Endothelial cell of hepatic sinusoid (primary cell): ENCODE measurements at regions not wholly inside any gene's neighbourhood (a gene's known extent, or its start where the extent isn't known, plus 50 kb on each side); places are given as distances from the start of the nearest gene placed in this dataset.
"Not testable (repeated sequence)": the region's sequence is repeated elsewhere in the genome, so short reads cannot be mapped to it uniquely, and the experiment has no call there.

Source experiments
- in situ Hi-C: cut with HindIII; loops from 2 replicates; pipeline ENCODE4 v1.10.0; 2017; ENCODE audit warnings: low sequenced_read_pairs

DNA sequence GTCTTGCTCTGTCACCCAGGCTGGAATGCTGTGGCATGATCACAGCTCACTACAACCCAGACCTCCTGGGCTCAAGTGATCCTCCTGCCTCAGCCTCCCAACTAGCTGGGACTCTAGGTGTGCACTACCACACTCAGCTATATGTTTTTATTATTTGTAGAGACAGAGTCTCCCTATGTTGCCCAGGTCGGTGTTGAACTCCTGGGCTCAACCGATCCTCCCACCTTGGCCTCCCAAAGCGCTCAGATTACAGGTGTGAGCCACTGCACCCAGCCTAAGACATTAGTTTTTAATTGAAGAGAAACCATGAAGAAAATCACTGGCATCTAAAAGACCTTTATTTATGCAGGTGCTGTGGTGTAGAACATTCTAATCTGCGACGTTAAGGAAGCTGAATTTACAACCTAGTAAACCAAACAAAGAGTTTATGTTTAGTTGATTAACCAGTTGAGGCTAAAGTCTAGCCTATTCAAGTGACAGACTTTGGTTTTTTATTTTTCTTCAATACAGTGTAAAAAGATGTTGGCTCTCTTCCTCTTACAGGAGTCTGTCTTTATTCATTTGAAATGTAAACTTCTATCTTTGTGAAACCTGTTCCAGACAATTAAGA lies 52.5 kb upstream of the NBL1 start:
- in situ Hi-C loops, result no loop called here

DNA sequence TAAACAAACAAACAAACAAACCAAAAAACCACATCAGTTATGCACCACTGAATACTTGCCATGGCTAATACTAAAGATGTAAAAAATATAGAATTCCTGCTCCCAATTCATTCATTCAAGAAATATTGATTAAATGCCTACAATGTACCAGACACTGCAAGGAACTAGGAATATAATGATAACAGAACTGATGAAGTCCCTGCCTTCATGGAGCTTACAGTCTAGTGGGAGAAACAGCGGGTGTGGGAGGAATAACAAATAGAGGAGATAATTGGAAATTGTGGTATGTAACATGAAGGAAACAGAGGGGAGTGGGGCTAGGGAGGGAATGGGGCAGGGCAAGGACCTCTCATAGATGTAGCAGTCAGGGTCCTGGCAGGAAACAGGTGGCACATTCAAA lies 58.6 kb upstream of the NBL1 start:
- in situ Hi-C loops, result no loop called here

DNA sequence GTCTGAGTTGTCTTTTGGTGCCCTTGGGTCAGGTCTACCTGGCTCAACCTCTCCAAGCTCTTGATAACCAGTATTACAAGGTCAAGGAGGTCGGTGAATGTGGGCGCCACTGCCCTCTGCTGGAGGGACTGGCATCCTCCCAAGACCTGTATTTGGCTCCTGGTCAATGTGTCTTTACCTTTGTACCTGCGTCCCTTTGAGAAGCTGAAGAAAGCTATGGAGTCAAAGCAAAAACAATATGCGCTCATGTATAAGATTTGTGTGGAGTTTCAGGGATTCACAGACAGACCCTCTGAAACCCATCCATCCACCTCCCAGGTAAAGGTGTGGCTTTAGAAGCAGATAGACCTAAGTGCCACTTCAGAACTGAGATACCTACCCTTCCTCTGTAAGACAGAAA lies 61.8 kb upstream of the NBL1 start:
- in situ Hi-C loops, result loop anchor here (5.0 kb wide), 3 partner anchors 45 to 175 kb away; no protein-coding TSS in a partner anchor

DNA sequence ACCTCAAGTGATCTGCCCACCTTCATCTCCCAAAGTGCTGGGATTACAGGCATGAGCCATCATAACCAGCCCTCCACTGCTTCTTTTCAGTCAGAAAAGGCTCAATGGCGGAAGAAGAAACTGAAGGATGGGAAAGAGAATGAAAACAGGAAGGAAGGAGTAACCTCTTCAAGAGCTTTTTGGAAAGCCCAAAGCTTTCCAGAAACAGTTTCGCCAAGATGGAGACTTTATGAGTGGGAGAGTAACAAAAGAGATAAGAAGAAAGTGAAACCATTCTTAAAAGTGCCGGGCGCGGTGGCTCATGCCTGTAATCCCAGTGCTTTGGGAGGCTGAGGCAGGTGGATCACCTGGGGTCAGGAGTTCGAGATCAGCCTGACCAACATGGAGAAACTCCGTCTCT lies 62.7 kb upstream of the NBL1 start:
- in situ Hi-C loops, result loop anchor here (5.0 kb wide), 3 partner anchors 46 to 174 kb away; no protein-coding TSS in a partner anchor

DNA sequence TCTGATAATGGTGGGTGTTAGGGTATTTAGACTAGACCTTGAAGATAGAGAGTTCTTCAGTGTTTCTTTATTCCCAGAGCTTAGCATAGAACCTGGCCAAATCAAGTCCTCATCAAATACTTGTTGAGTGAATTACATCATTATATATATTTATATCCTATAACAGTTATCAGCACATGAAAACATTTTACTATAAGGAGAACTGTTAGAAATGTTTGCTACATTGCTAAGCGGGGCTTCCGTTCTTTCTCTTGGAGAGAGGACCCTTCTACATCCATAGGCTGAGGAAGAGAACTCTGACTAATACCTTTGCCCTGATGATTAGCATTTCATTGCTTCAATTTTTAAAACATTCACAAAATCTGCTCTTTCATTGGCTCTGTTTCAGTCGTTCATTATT lies 66.5 kb upstream of the NBL1 start:
- in situ Hi-C loops, result loop anchor here (10.0 kb wide), 1 partner anchor 53 kb away; no protein-coding TSS in a partner anchor

- in situ Hi-C loops, result loop anchor here (10.0 kb wide), 1 partner anchor 52 kb away; no protein-coding TSS in a partner anchor
Observed at GRCh38 chr1:19577036-19577435, 67.1 kb upstream of the NBL1 start.

GRCh38 chr1:19569786-19570185 lies 74.3 kb upstream of the NBL1 start:
- in situ Hi-C loops, result loop anchor here (10.0 kb wide), 1 partner anchor 45 kb away; no protein-coding TSS in a partner anchor

DNA sequence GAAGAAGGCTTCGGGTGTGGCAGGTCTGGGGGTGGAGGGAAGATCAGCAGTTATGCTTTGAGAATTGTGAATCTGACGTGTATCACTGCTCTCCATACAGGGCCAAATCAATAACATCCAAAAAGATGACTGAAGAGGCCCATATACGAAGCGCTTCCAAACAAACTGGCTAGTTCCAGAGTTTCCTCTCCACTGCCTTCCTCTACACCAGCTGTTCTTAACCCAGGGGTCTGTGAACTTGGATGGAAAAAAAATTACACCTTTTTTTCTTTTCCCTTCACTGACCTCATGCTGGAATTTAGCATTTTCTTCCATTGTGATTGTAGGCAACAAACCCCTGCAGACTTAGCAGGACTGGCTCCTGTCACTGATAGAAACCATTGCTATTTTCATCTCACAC lies 77.1 kb upstream of the NBL1 start:
- in situ Hi-C loops, result no loop called here

DNA sequence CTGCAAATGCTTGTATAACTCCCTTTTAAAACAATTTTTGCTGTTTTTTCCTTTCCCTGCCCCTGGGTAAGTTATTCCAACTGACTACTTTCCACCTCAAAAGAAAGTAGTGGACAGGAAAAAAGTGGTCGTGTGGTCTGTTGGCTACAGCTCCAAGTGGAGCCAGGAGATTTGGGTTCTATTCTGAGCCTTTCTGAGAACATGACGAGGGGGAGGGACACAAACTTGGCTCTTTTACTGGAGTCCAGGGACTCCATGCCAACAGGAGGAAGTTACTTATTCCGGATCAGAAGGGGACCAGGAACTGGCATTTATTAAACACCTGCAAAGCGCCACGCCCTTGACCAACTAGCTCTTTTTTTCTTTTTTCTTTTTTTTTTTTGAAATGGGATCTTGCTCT lies 79.0 kb upstream of the CAPZB start:
- in situ Hi-C loops, result no loop called here

- in situ Hi-C loops, result no loop called here
Observed at GRCh38 chr1:19563324-19564097, 78.2 kb upstream of the CAPZB start.

GRCh38 chr1:19562847-19563246 lies 77.5 kb upstream of the CAPZB start:
- in situ Hi-C loops, result no loop called here

GRCh38 chr1:19560480-19560879 lies 75.1 kb upstream of the CAPZB start:
- in situ Hi-C loops, result no loop called here

DNA sequence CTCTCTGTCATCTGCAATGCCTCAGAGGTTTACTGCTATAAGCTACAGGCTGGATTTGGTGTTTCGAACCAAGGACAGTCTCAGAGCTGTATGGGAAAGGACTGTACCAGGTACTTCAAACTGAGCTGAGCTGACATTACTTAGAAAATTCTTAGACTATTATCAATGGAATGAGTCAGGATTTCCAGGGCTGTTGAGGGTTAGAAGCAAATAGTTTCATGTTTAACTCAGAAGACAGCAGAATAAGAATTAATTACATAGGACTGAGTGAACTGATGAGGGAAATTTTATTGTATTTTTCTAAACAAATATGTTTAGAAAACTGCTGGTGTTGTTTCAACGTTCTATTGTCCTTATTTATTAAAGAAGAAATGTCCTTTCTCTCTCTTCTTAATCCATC lies 74.3 kb upstream of the CAPZB start:
- in situ Hi-C loops, result no loop called here

DNA sequence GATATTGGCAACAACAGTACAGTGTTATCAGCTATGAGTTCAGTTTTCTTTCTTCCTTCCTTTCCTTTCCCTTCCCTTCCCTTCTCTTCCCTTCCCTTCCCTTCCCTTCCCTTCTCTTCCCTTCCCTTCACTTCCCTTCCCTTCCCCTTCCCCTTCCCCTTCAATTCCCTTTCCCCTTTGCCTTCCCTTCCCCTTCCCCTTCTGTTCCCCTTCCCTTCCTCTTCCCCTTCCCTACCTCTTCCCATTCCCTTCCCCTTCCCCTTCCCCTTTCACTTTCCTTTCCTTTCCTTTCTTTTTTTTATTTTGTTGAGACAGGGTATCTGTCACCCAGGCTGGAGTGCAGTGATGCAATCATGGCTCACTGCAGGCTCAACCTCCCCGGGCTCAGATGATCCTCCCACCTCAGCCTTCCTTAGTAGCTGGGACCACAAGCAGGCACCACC lies 72.3 kb upstream of the CAPZB start:
- in situ Hi-C loops, result no loop called here

- in situ Hi-C loops, result no loop called here
Observed at GRCh38 chr1:19554090-19554489, 68.8 kb upstream of the CAPZB start.

GRCh38 chr1:19552291-19553010 lies 67.1 kb upstream of the CAPZB start:
- in situ Hi-C loops, result no loop called here

GRCh38 chr1:19551837-19552236 lies 66.5 kb upstream of the CAPZB start:
- in situ Hi-C loops, result not testable (repeated sequence)

DNA sequence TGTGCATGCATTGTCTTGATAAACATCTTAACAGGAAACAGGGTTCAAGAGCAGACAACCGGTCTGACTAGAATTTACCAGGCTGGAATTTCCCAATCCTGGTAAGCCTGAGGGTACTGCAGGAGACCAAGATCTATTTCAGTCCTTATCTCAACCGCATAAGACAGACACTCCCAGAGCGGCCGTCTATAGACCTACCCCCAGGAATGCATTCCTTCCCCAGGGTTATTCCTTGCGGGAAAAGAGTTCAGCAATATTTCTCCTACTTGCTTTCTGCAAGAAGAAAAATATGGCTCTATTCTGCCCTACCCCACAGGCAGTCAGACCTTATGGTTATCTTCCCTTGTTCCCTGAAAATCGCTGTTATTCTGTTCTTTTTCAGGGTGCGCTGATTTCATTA lies 65.1 kb upstream of the CAPZB start:
- in situ Hi-C loops, result not testable (repeated sequence)

DNA sequence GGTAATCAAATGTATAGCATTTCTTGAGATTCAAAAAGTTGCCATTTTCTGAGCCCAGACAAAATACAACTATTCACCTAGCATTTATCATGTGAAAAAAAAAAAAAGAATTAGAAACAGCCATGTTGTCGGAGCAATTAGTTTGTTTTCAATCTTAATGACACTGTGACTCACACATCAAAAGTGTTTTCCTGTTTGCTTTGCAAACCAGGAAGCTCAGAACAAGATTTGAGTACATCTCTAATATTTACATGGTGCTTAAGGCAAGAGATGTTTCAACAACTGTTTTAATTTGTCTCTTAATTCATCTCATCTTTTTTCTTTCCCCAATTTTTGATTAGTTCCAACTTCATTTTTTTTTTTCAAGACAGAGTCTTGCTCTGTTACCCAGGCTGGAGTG lies 62.5 kb upstream of the CAPZB start:
- in situ Hi-C loops, result no loop called here

- in situ Hi-C loops, result no loop called here
Observed at GRCh38 chr1:19536519-19536918, 51.2 kb upstream of the CAPZB start.

DNA sequence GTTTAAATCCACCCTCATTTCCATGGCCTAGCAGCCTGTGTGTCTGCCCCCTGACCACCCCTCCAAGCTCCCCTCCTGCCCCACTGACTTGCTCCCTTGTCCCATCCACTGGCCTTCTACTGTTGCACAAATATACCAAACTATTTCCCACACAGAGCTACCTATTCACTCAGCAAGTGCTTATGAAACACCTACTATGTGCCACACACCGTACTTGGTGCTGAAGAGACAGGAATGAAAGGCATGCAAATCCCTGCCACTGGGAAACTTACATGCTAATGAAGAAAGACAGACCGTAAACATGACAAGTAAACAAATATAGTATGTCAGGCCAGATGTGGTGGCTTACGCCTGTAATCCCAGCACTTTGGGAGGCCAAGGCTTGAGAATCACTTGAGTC lies 49.9 kb upstream of the CAPZB start:
- in situ Hi-C loops, result no loop called here
